PC-3 (cell line): ENCODE measurements at regions not wholly inside any gene's neighbourhood (a gene's known extent, or its start where the extent isn't known, plus 50 kb on each side); places are given as distances from the start of the nearest gene placed in this dataset.

ENCODE experiments used
- ATAC-seq: fragments of 200-7000 bp; cut with Tn5 transposase; 2 replicates; pipeline ENCODE4 v1.9.1; 2020; ENCODE audit warnings: mild to moderate bottlenecking, moderate library complexity
- BruUV-seq: library from RNA; stranded (reverse); fragments of 400-500 nt; replicated peaks from 2 replicates; lab custom pipeline; 2021; lab: Mats Ljungman, UMichigan
- CTCF ChIA-PET: fragments of 300-600 bp; sonication (Branson Sonifier 250); formaldehyde crosslinking; loops from one replicate; lab custom pipeline; 2022; ENCODE audit warnings: antibody characterized with exemption; lab: Charles Lee
- POLR2A ChIA-PET: fragments of 300-600 bp; sonication (Branson Sonifier 250); formaldehyde crosslinking; loops from one replicate; lab custom pipeline; 2022; ENCODE audit warnings: antibody characterized with exemption; ENCODE audit not compliant: unreplicated experiment; lab: Charles Lee
- DNase-seq: peaks from one replicate; pipeline ENCODE4 v3.0.0-alpha.2; 2015
- H2AFZ ChIP-seq: fragments of 300-600 bp; sonication (generic); 2 replicates; pipeline ENCODE4 v1.6.0; 2016; ENCODE audit warnings: antibody characterized with exemption, low read length
- H3F3A ChIP-seq: fragments of 300-600 bp; sonication (generic); one replicate; pipeline ENCODE4 v1.6.0; 2017; ENCODE audit warnings: antibody characterized with exemption, low read length, control low read depth, mild to moderate bottlenecking; ENCODE audit not compliant: unreplicated experiment
- H3K27ac ChIP-seq: fragments of 300-600 bp; sonication (generic); 2 replicates; pipeline ENCODE4 v1.5.1; 2016; ENCODE audit warnings: mild to moderate bottlenecking, low read length
- H3K27me3 ChIP-seq: fragments of 300-600 bp; sonication (generic); 2 replicates; pipeline ENCODE4 v1.6.1; 2016; ENCODE audit warnings: low read length, mixed read lengths
- H3K36me3 ChIP-seq: fragments of 300-600 bp; sonication (generic); 2 replicates; pipeline ENCODE4 v1.6.1; 2016; ENCODE audit warnings: low read depth, mixed run types, low read length, mixed read lengths
- H3K4me1 ChIP-seq: fragments of 300-600 bp; sonication (generic); 2 replicates; pipeline ENCODE4 v1.5.1; 2016; ENCODE audit warnings: low read length; ENCODE audit not compliant: insufficient read depth
- H3K4me2 ChIP-seq: fragments of 300-600 bp; sonication (generic); 2 replicates; pipeline ENCODE4 v1.6.0; 2016; ENCODE audit warnings: low read length
- H3K4me3 ChIP-seq: fragments of 300-600 bp; sonication (generic); 2 replicates; pipeline ENCODE4 v1.5.1; 2016; ENCODE audit warnings: mild to moderate bottlenecking, low read length, mixed read lengths
- H3K79me2 ChIP-seq: fragments of 300-600 bp; sonication (generic); 2 replicates; pipeline ENCODE4 v1.6.1; 2017; ENCODE audit warnings: low read length, mixed read lengths
- H3K9ac ChIP-seq: fragments of 300-600 bp; sonication (generic); 2 replicates; pipeline ENCODE4 v1.6.0; 2016; ENCODE audit warnings: mild to moderate bottlenecking, low read length
- H3K9me2 ChIP-seq: fragments of 300-600 bp; sonication (generic); replicated peaks from 2 replicates; pipeline ENCODE4 v1.6.1; 2016; ENCODE audit warnings: mixed run types, low read length, mixed read lengths
- H3K9me3 ChIP-seq: fragments of 300-600 bp; sonication (generic); 2 replicates; pipeline ENCODE4 v1.6.1; 2016; ENCODE audit warnings: low read length, mixed read lengths
- H4K20me1 ChIP-seq: fragments of 300-600 bp; sonication (generic); 2 replicates; pipeline ENCODE4 v1.6.1; 2016; ENCODE audit warnings: low read length, mixed read lengths
- EZH2 ChIP-seq: fragments of 300-600 bp; sonication (generic); IDR thresholded peaks from one replicate; pipeline ENCODE4 v1.6.1; 2017; ENCODE audit warnings: antibody characterized with exemption, mild to moderate bottlenecking, low read length; ENCODE audit not compliant: unreplicated experiment
- EZH2phosphoT487 ChIP-seq: fragments of 300-600 bp; sonication (generic); IDR thresholded peaks from 2 replicates; pipeline ENCODE4 v1.6.1; 2018; ENCODE audit warnings: mild to moderate bottlenecking, antibody characterized with exemption, low read length, borderline replicate concordance
- intact Hi-C: fragments of 100-400 bp; cut with micrococcal nuclease; formaldehyde crosslinking; loops from 2 replicates; pipeline ENCODE4 v1.9.0; 2023
- TF ChIP-seq, protein P1 (sequence below): fragments of 300-600 bp; sonication (generic); conservative IDR thresholded peaks from 2 replicates; pipeline ENCODE4 v1.5.1; 2017; ENCODE audit warnings: antibody characterized with exemption, low read depth, mild to moderate bottlenecking, low read length

DNA sequence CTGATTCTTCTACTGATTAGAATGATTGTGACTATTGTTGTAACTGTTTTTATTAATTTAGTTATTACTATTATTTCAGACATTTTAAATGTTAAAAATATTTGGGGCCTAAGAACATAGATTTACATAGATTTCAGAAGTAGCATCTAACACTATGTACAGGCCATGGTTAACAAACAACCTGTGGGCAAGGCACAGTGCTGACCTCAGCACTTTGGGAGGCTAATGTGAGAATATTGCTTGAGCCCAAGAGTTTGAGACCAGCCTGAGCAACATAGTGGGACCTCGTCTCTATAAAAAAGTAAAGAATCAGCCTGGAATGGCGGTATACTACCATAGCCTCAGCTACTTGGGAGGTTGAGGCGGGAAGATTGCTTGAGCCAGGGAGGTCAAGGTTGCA lies 69.1 kb upstream of the CNTN4 start:
- Histone ChIP-seq H3K27ac (no peak overlapping the region), H3K79me2 (no peaks in the 10 kb centered on the region), H3K9ac (no peak overlapping the region), H3K9me2 (no peaks in the 10 kb centered on the region), H4K20me1 (no peaks in the 10 kb centered on the region), H3K36me3 (no peaks in the 10 kb centered on the region), H3K27me3 (no peaks in the 10 kb centered on the region), H3K4me3 (no peak overlapping the region), H3K4me2 (no peak overlapping the region), H3K4me1 (no peaks in the 10 kb centered on the region), H3K9me3 (peaks cover 23% of the 10 kb centered on the region), H2AFZ (no peak overlapping the region), H3F3A (no peaks in the 10 kb centered on the region)
- TF ChIP-seq, protein P1, sequence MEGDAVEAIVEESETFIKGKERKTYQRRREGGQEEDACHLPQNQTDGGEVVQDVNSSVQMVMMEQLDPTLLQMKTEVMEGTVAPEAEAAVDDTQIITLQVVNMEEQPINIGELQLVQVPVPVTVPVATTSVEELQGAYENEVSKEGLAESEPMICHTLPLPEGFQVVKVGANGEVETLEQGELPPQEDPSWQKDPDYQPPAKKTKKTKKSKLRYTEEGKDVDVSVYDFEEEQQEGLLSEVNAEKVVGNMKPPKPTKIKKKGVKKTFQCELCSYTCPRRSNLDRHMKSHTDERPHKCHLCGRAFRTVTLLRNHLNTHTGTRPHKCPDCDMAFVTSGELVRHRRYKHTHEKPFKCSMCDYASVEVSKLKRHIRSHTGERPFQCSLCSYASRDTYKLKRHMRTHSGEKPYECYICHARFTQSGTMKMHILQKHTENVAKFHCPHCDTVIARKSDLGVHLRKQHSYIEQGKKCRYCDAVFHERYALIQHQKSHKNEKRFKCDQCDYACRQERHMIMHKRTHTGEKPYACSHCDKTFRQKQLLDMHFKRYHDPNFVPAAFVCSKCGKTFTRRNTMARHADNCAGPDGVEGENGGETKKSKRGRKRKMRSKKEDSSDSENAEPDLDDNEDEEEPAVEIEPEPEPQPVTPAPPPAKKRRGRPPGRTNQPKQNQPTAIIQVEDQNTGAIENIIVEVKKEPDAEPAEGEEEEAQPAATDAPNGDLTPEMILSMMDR = no peak
- TF ChIP-seq EZH2phosphoT487 (no peak), EZH2 (no peak)
- ChIA-PET CTCF (no interaction called here), POLR2A (no interaction called here)
- DNase-seq (no peak), ATAC-seq (no peak)
- intact Hi-C loops = no loop called here
- BruUV-seq = no TSS peak

DNA sequence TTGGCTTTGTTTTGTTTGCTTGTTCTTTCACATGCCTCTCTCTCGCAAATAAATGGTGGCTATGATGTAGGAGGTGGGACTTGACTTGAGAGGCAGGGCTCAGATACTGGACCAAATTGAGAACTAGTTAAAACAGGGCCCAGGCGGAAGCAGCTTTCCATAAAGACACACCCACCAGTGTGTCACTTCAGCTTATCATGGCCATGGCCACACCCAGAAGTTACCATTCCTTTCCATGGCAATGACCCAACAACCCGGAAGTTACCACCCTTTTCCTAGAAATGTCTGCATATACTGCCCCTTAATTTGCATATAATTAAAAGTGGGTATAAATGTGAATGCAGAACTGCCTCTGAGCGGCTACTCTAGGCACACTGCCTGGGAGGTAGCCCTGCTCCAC lies 62.6 kb upstream of the CNTN4 start:
- H3K4me2 ChIP-seq = no peak overlapping the region
- peaks cover 7% of the 10 kb centered on the region; the same call in 1 of the 2 replicates for H3K9me3 ChIP-seq
- TF ChIP-seq, protein P1 = no peak
- no peak for TF ChIP-seq EZH2
- TF ChIP-seq EZH2phosphoT487 = no peak
- ATAC-seq (no peak), DNase-seq (no peak)
- H3F3A ChIP-seq = no peaks in the 10 kb centered on the region
- H3K4me3 ChIP-seq = no peak overlapping the region
- H3K9me2 ChIP-seq = no peaks in the 10 kb centered on the region
- no peaks in the 10 kb centered on the region for H3K36me3 ChIP-seq
- intact Hi-C loops = no loop called here
- ChIA-PET POLR2A (no interaction called here), CTCF (no interaction called here)
- no peak overlapping the region for H2AFZ ChIP-seq
- no peaks in the 10 kb centered on the region for H3K27me3 ChIP-seq
- H3K79me2 ChIP-seq = no peaks in the 10 kb centered on the region
- BruUV-seq = no TSS peak
- H3K27ac ChIP-seq = no peak overlapping the region
- no peak overlapping the region for H3K9ac ChIP-seq
- H3K4me1 ChIP-seq = no peaks in the 10 kb centered on the region
- no peaks in the 10 kb centered on the region for H4K20me1 ChIP-seq

DNA sequence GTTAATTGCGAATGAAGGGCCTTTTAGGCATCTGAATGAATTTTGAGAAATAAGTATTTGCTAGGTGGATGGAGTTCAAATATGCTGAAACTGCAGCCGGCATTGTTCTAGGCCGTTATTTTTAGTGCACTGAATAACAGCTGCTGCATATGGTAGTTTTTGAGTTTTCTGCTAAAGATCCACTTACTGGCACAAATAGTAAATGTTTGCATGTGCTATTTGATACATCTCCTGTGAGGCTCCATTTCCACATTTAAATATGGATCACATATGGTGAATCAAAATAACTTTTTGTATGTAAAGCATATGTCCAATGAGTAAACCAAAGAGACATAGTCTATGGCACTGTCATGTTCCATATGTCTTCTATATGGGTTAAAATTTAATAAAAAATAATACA lies 56.7 kb upstream of the CNTN4 start:
- TF ChIP-seq, protein P1 = no peak
- no peak for TF ChIP-seq EZH2
- no peak for TF ChIP-seq EZH2phosphoT487
- Histone ChIP-seq H4K20me1 (no peaks in the 10 kb centered on the region), H3K27me3 (no peaks in the 10 kb centered on the region), H3K4me3 (no peak overlapping the region), H3K4me1 (no peaks in the 10 kb centered on the region), H3K9me3 (peaks cover 21% of the 10 kb centered on the region; the same call in 1 of the 2 replicates), H2AFZ (no peak overlapping the region), H3K9me2 (no peaks in the 10 kb centered on the region), H3K27ac (no peak overlapping the region), H3K36me3 (no peaks in the 10 kb centered on the region), H3K9ac (no peak overlapping the region), H3F3A (no peaks in the 10 kb centered on the region), H3K4me2 (no peak overlapping the region), H3K79me2 (no peaks in the 10 kb centered on the region)
- no TSS peak for BruUV-seq
- intact Hi-C loops = no loop called here
- no peak for ATAC-seq
- DNase-seq = no peak
- POLR2A ChIA-PET = no interaction called here
- CTCF ChIA-PET = no interaction called here
